Tongue (tissue), 1 donor: ENCODE measurements at regions not wholly inside any gene's neighbourhood (a gene's known extent, or its start where the extent isn't known, plus 50 kb on each side); places are given as distances from the start of the nearest gene placed in this dataset.
"Not testable (repeated sequence)": the region's sequence is repeated elsewhere in the genome, so short reads cannot be mapped to it uniquely, and the experiment has no call there.

Experiments
- DNase-seq: peaks from one replicate; pipeline ENCODE4 v3.0.0-alpha.2; 2015

DNA sequence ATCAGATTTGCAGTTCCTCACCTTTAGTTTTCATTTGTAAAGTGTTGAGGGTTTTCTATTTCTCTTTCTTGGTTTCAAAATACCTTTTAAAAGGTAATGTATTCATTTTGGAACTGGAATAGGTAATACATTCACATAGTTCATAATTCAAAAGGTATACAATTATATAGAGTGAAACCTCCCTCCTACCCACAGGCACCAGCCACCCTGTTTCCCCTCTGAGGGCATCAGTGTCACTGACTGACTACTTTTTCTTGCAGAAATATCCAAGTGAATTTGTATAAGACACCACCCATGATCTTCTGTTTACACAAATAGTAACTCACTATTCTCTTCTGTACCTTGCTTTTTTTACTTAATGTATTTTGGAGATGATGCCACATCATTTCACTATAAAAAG, 139.6 kb upstream of the EGLN3 start:
- no peak for DNase-seq

DNA sequence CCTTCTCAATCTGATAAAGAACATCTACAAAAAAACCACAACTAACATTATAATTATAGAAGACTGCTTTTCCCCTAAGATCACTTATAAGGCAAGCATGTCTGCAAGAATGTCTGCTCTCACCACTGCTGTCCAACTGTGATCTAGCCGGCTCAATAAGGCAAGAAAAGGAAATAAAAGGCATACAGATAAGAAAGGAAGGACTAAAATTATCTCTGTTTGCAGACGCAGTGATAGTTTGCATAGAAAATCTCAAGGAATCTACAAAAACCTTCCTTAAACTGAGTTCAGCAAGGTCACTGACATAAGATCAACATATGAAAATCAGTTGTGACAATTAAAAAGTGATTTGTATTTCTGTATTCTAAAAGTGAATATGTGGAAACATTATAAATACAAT, 138.0 kb upstream of the EGLN3 start:
- DNase-seq = no peak

DNA sequence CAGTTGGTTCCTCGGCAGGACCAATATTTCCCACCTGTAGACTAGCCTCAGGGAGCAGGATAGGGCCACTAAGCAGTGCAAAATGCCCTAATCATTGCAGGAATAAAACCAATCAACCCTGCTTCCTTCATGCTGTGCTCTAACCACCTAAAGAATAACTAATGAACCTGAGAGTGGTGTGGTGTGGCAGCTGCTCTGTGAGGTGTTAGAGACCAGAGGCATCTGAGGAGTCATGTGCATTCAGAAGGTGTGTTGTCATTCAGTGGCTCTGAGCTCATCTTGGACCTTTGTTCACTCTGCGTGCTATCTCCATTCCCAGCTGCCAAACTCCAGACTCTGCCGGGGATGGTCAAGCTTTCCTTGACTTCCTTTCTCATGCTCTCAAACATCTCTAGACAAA, 136.7 kb upstream of the EGLN3 start:
- DNase-seq = no peak

DNA sequence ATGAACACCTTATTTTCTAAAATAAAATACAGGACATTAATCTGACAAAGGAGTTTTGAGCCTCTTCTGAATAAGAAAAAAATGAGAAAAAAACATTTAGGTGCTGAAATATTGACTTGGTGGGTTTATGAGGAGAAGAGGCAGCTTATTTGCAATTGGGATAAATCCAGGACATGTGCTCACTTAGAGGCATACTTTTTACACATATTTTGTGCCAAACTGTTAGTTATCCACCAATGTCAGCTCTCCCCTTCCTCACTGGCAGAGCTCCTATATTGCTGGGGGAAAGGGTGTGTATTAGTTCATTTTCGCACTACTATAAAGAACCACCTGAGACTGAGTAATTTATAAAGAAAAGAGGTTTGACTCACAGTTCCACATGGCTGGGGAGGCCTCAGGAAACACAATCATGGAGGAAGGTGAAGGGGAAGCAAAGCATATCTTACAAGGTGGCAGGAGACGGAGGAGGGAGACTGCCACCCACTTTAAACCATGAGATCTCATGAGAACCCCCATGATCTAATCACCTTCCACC, 135.4 kb upstream of the EGLN3 start:
- no peak for DNase-seq

DNA sequence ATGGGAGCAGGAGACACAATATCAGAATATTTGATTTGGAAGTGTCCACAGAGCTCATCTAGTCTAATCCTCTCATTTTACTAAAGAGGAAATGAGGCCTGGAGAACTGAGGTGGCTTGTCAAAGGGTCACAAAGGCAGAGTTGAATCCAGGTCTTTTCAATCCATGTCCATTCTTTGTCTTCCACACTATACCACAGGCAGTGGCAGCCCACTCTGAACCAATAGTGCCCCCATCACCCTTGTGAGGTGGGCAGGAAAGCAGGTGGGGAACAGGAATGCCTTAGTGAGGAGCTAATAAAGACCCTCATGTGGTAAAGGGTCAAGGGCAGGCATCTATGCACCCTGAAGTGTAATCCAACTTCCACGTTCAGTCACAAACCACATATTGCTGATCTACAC, 134.8 kb upstream of the EGLN3 start:
- DNase-seq = no peak

DNA sequence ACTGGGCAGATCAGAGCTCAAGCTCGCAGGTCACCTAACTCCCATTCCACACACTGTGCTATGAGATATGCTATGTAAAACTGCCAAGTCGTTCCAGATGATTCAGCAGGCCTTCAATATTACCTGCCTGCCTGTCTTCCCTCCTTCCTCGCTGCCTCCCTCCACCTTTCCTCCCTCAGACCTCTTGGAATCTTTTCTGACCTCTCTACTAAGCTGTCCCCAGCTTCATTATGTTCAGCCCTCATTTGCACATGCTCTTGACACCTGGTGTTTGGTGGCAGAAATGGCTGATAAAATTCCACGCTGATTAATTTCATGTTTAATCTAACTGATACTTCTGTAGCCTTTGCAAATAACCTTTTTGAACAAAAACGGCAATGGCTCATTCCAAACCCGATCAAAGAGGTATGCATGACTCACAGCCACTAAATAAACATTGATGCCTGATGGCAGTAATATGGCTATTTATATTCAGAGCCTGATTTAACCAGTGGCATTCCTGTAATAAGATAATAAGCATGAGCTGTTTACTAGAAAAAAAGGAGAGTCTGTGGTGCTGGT, 130.8 kb upstream of the EGLN3 start:
- no peak for DNase-seq

DNA sequence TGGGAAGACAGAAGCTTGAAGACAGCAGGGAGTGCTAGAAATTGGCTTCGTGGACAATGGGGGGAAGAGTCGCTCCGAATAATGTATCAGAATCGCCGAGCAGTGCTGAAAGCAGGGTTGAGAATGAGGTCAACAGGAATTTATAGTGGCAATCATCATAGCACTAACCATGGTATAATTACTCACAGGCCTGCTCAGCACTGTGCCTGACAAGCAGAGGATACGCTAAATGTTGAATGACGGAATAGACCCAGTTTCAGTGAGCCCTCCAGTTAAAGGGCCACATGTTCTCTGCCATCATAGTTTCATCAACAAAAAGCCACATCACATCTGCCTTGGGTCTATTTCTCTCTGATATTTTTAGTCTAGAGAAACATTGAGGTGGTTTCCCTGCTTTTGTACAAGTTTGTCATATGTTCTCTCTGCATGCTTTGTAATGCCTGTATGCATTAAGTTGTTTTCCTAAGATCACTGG, 130.3 kb upstream of the EGLN3 start:
- DNase-seq = peak; percentile 29

DNA sequence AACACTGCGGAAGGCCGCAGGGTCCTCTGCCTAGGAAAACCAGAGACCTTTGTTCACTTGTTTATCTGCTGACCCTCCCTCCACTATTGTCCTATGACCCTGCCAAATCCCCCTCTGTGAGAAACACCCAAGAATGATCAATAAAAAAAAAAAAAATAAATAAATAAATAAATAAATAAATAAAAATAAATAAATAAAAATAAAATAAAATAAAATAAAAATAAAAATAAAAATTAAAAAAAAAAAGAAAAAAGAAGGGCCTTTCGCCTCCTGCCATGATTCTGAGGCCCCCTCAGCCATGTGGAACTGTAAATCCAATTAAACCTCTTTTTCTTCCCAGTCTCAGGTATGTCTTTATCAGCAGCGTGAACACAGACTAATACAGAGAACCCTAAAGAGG, 128.8 kb upstream of the EGLN3 start:
- not testable (repeated sequence) for DNase-seq

DNA sequence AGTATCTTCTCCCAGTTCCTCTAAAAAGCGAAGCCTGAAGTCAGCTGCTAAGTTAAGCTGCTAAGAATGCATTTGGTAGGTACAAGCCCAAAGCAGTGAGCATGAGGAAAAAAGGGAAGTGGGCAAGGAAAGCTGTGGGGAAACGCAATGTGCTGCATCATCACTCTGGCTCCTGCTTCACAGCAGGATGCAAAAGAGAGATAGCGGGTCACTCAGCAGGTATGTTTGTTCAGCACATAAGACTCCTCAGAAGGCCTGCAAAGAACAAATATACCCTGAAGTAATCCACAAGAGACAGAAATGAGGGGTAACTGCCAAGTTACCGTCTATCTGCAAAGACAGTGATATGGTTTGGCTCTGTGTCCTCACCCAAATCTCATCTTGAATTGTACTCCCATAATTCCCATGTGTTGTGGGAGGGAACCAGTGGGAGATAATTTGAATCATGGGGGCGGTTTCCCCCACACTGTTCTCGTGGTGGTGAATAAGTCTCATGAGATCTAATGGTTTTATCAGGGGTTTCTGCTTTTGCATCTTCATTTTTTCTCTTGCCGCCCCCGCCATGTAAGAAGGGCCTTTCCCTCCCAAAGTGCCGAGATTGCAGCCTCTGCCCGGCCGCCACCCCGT, 127.4 kb upstream of the EGLN3 start:
- no peak for DNase-seq

DNA sequence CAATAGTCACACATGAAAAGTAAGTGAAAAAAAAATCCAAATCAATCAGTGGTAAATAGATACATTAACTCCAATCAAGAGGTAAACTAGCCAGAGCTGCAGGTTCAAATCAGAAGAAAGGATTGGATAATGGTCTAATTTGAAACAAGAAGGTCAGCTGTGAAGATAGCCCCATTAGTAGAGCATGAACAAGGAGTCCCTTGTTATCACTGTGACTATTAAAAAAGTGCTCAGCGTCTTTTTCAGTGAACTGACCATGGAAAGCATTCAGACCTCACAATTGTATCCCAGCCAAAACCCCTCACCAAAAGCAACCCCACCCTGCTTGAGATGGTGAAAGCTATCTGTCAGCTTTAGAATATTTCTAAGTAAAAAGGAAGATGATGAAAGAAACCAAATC, 125.0 kb upstream of the EGLN3 start:
- no peak for DNase-seq

DNA sequence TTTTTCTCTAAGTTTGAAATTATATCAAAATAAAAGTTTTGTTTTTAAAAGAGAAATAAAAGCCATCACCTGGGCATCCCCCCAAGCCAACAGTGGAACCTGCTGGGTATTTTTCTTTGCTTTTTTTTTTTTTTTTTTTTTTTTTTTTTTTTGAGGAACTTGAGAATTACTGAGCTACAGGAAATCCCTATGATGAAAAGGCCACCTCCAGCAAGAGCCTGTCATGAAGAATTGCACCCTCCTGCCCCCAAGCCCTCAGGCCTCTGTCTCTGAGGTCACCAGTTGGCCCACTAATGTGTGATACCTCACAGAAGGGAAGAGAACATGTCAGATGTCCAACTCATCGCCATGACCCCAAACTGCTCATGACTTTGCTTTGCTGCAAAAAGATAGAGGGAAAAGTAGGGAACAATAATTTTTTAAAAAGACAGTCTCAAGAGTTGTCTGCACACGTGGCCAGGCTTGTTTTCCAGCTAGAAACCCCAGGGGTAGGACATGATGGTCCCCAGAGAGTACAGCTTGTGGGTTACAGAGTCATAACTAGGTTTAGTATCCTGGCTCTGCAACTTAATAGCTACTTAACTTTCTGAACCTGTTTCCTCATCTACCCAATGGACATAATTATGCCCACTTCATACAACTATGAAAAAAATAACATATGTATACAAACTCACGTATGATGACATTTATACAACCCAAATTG, 124.3 kb upstream of the EGLN3 start:
- no peak for DNase-seq

DNA sequence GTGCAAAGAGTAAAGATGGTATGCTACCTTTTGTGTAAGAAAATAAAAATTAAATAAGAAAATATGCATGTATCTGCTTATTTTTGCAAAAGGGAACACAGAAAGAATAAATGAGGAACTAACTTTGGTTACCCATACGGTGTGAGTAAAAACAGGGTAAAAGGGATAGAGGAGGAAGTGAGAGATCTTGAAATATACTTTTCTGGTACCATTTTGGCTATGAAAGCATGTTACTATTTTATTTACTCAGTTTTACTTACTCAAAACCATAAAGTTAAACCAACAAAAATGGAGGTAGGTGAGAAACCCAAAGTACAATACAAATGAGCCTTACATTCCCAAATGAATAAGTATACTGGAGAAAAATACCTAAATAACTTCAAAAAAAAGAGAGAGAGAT, 122.0 kb upstream of the EGLN3 start:
- no peak for DNase-seq

DNA sequence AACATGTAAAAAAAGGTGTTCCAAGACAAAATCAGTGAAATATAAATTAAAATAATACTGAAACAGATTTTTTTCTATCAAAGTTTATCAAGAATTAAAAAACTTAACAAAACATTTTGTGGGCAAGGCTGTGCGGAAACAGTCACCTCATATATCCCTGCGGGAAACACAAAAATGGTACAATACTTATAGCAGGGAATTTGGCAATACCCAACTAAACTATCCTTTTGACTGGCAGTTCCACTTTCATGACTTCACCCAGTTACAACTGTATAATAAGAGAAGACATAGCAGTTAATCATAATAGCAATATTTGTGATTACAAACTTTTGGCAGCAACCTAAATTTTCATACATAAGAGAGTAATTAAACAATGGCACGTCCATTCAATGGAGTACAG, 121.5 kb upstream of the EGLN3 start:
- DNase-seq = no peak

DNA sequence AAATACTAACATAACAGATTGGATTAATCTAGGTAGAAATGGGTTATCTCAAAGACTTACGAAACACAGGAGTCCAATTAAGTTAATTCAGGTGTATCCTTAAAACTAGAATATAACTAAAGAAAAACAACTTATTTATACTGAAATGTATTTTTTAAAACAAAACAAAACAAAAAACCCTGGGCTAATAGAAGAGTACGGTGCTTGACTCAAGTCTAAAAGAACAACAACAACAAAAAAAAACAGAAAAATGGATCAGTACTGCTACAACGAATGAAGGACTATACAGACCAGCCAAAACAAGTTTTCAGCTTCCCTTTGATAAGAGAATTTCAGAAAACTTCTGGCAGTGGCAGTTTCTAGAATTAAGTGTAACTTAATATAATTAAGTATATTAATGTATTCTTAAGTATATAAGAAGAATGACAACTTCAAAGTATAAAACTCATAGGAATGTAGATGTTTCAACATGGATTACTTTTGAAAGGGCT, 120.1 kb upstream of the EGLN3 start:
- DNase-seq = no peak

DNA sequence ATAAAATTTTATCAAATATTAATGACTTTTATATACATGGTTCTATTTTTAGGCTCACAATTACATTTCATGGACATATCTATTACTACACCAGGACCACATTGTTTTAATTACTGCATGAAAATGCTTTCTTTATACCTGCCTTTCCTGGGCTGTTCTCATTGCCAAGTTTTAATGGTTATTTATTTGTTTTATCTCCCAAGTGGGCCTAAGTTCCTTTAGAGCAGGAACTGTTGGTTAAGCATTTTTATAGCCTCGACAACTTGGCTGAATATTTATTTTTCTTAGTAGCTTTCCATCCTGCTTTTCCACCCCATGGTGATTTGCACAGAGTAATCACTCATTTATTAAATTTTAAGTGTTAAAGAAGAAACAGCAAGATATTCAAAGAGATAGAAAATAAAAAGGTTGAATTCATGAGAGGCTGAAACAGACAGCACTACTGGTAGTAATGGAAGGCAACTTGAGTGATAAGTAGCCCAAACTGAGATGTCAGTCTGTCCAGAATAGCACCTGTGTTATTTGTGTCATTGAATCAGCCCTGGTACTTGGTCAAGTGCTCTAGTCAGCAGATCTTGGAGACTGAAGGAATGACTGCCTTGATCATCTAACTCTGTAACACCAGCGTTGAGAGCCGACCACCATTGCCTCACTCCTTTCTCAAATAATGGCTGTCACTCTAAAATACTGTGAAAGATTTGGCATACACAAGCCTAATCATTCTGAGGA, 119.1 kb upstream of the EGLN3 start:
- no peak for DNase-seq

DNA sequence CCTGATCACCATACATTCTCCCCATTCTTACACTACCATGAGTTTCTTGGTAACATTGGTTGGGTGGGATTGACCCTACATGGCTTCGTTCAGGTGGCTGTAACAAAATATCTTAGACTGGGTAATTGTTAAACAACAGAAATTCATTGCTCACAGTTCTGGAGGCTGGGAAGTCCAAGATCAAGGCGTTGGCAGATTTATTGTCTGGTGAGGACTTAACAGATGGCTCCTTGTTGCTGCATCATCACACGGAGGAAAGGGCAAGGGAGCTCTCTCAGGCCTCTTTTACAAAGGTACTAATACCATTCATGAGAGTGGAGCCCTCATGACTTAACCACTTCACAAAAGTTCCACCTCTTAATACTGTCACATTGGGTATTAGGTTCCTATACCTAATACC, 116.7 kb upstream of the EGLN3 start:
- no peak for DNase-seq

DNA sequence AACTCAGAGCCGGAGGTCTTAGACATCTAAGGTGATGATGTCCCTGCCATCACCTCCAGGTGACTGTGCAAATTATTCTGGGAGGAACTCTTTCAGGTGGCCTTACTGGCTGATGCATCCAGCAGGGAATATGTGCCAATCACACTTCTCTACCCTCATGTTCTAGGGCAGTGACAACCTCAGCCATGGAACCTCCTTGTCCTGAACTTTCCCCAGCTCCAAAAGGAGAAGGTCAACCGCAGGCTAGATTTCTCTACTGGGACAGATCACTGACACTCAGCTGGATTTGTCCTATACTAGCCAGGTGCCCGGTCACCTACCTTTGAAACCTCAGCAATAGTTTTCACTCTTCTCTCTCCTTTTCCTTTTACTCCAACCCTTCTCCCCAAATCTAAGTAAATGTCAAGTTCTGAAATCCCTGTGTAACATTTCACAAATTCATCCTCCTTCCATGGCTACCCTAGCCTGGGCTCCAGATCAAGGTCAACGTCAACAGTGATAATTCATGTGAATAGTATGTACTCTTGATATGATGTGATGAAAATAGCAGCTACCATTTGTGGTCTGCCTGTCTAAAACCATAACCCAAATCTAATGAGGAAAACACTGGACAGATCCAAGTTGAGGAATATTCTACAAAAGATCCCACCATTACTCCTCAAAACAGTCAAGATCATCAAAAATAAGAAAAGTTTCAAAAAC, 115.0 kb upstream of the EGLN3 start:
- no peak for DNase-seq

DNA sequence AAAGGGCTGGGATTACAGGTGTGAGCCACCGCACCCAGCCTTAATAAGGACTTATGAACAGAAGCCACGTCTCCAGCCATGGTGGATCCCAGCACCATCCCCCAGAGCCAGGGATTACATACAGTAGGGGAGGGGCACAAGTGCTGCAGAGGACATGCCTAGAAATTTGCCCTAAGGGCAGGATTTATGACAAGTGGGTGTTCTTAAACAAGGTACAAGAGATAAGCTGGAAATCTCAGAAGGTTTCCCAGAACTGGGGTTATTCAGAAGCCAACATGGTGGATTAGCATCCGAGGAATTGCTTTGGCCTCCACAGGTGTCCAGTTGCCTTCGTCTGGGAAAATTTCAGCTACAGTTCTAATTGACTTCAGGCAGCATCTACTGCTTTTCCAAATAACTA, 114.4 kb upstream of the EGLN3 start:
- no peak for DNase-seq

DNA sequence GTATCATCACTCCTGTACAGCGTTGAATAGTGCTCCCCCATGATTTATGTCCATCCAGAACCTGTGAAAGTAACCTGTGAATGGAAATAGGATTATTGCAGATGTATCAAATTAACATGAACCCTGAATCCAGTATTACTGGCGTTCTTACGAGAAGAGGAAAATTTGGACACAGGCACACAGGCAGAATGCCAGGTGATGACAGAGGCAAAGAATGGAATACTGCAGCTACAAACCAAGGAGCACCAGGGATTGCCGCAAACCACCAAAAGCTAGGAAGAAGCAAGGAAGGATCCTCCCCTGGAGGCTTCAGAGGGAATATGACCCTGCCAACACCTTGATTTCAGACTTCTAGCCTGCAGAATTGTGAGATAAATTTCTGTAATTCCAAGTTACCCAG, 113.5 kb upstream of the EGLN3 start:
- peak; percentile 62 for DNase-seq

DNA sequence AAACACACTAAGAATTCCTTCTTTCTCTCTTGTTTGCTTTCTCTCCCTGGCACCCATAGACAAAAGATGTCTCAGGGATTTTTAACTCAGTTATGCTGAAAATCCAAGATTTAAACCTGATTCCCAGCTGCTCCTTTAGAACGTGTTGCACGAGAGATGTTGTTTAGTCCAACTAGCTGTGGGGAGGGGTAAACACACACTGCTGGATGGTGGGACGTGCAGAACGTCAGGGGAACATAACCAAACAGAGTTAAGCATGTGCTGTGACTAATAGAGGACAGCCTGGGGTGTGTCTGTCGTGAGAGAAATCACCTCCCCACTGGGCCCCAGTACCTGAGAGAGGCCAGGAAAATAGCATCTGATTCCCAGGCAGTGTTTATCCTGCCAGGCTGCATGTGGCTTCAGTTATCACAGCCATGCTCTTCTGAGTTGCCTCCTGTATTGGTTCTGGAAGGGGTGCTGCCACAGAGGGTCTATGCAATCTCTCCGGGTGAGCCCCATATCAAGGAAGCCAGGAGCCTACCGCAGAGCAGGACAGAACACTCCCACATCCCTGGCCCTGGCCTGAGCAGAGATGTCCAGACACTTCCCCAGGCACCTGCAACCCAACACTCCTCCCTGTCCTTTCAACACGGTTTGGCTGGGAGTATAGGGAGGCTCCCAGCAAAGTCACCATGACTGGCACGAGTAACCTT, 112.7 kb upstream of the EGLN3 start:
- DNase-seq = peak; percentile 84

DNA sequence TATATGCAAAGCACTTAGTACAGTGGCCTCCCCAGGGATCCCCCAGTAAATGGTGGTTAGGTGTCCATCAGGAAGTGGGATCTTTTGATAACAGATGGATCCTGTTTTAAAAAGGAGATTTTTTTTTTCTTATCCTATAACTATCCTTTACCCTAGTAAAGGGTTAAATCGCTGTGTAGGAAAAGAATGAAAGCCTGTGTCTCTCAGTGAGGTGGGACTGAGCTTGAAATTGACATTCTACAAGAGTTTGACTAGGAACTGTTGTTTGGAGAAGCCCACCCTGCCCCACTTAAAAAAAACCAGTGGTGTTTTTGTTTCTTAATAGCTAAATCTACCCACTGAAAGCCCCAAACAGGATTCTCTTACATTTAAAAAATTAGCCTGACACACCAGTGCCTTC, 112.2 kb upstream of the EGLN3 start:
- DNase-seq = no peak
